Fibroblast of lung (primary cell): ENCODE measurements at regions not wholly inside any gene's neighbourhood (a gene's known extent, or its start where the extent isn't known, plus 50 kb on each side); places are given as distances from the start of the nearest gene placed in this dataset.
A peak's percentile ranks its signal among the peaks of the same experiment; 100 is the strongest.

Experiments used
- DNase-seq, 2 donors: peaks; one replicate each; pipeline versions ENCODE4 v3.0.0 to v3.0.0-alpha.2; 2010; ENCODE audit warnings: low read depth in 2 of 2
- H2AFZ ChIP-seq: 2 replicates; pipeline ENCODE4 v1.5.1; 2012; ENCODE audit warnings: low read length, control low read depth, inconsistent platforms
- H3K27ac ChIP-seq: 2 replicates; pipeline ENCODE4 v1.5.1; 2011; ENCODE audit warnings: low read length, control low read depth; ENCODE audit not compliant: insufficient read depth
- H3K27me3 ChIP-seq: 2 replicates; pipeline ENCODE4 v1.5.1; 2011; ENCODE audit warnings: mild to moderate bottlenecking, low read length; ENCODE audit not compliant: control insufficient read depth, insufficient read depth
- H3K36me3 ChIP-seq: 2 replicates; pipeline ENCODE4 v1.5.1; 2011; ENCODE audit warnings: low read length; ENCODE audit not compliant: control insufficient read depth, insufficient read depth
- H3K4me1 ChIP-seq: 2 replicates; pipeline ENCODE4 v1.5.1; 2011; ENCODE audit warnings: low read length; ENCODE audit not compliant: control insufficient read depth, insufficient read depth; ENCODE audit errors: extremely low read depth
- H3K4me2 ChIP-seq: 2 replicates; pipeline ENCODE4 v1.5.1; 2011; ENCODE audit warnings: low read length, control low read depth; ENCODE audit not compliant: insufficient read depth; ENCODE audit errors: extremely low read depth
- H3K4me3 ChIP-seq, 4 experiments: fragments of 200-600 bp in 1 of 4; sonication (generic) in 1 of 4; replicated peaks in 1 of 4; 2 replicates each; pipeline ENCODE4 v1.5.1; 2011 to 2016; ENCODE audit warnings: low read length in 4 of 4, low read depth in 3 of 4, mild to moderate bottlenecking in 3 of 4, control low read depth in 2 of 4, inconsistent platforms in 1 of 4, mixed read lengths in 1 of 4; ENCODE audit not compliant: insufficient read depth in 1 of 4; ENCODE audit errors: control extremely low read depth in 1 of 4
- H3K79me2 ChIP-seq: 2 replicates; pipeline ENCODE4 v1.5.1; 2012; ENCODE audit warnings: mild to moderate bottlenecking, low read length, inconsistent platforms; ENCODE audit not compliant: control insufficient read depth, insufficient read depth
- H3K9ac ChIP-seq: 2 replicates; pipeline ENCODE4 v1.5.1; 2011; ENCODE audit warnings: mild to moderate bottlenecking, low read length, control low read depth; ENCODE audit not compliant: insufficient read depth
- H3K9me3 ChIP-seq: 2 replicates; pipeline ENCODE4 v1.5.1; 2012; ENCODE audit warnings: low read depth, low read length; ENCODE audit not compliant: control insufficient read depth, insufficient read depth
- H4K20me1 ChIP-seq: 2 replicates; pipeline ENCODE4 v1.5.1; 2011; ENCODE audit warnings: low read length; ENCODE audit not compliant: control insufficient read depth, insufficient read depth; ENCODE audit errors: extremely low read depth
- CTCF ChIP-seq, 2 donors: IDR thresholded peaks in 1 of 2; conservative IDR thresholded peaks in 1 of 2; 1 replicate in 1 of 2; 2 replicates in 1 of 2; pipeline ENCODE4 v1.5.1; 2011 to 2012; ENCODE audit warnings: low read length in 2 of 2, control low read depth in 1 of 2, inconsistent platforms in 1 of 2, low read depth in 1 of 2, mild to moderate bottlenecking in 1 of 2
- EZH2 ChIP-seq: IDR thresholded peaks from 2 replicates; pipeline ENCODE4 v1.5.1; 2012; ENCODE audit warnings: low read length, control low read depth, mild to moderate bottlenecking; ENCODE audit errors: missing control alignments

GRCh38 chr5:125054146-125054545 lies 307.7 kb upstream of the ZNF608 start:
- no peak overlapping the region for H3K9ac ChIP-seq
- peak in 1 of 2 donors; percentile 25 for DNase-seq
- no peak overlapping the region for H3K4me3 ChIP-seq
- no peaks in the 10 kb centered on the region for H3K79me2 ChIP-seq
- H4K20me1 ChIP-seq = no peaks in the 10 kb centered on the region
- H2AFZ ChIP-seq = no peak overlapping the region
- no peak for TF ChIP-seq EZH2
- no peak for TF ChIP-seq CTCF (conservative IDR thresholded peaks at IDR 0.05 in 1 of 2, IDR thresholded peaks at IDR 0.05 in 1 of 2; ENCODE audit: low read depth in 1 of 2, low read length in 2 of 2)
- H3K4me2 ChIP-seq = no peak overlapping the region
- no peak overlapping the region for H3K27ac ChIP-seq
- H3K4me1 ChIP-seq = no peaks in the 10 kb centered on the region
- no peaks in the 10 kb centered on the region for H3K36me3 ChIP-seq
- H3K9me3 ChIP-seq = no peaks in the 10 kb centered on the region
- no peaks in the 10 kb centered on the region for H3K27me3 ChIP-seq

GRCh38 chr5:125056671-125057485 lies 310.4 kb upstream of the ZNF608 start:
- Histone ChIP-seq H3K79me2 (no peaks in the 10 kb centered on the region), H3K27ac (no peak overlapping the region), H4K20me1 (no peaks in the 10 kb centered on the region), H3K27me3 (no peaks in the 10 kb centered on the region), H3K9me3 (no peaks in the 10 kb centered on the region), H3K36me3 (no peaks in the 10 kb centered on the region), H3K9ac (no peak overlapping the region), H3K4me2 (no peak overlapping the region), H3K4me1 (no peaks in the 10 kb centered on the region), H2AFZ (peak overlapping the region; percentile 4), H3K4me3 (no peak overlapping the region)
- no peak for DNase-seq
- TF ChIP-seq EZH2 (no peak), CTCF (conservative IDR thresholded peaks at IDR 0.05 in 1 of 2, IDR thresholded peaks at IDR 0.05 in 1 of 2; ENCODE audit: low read depth in 1 of 2, low read length in 2 of 2) (no peak)

- peak in 1 of 2 donors; percentile 67 for DNase-seq
- Histone ChIP-seq H3K27ac (no peak overlapping the region), H3K36me3 (no peaks in the 10 kb centered on the region), H3K9ac (no peak overlapping the region), H3K27me3 (no peaks in the 10 kb centered on the region), H3K4me1 (no peaks in the 10 kb centered on the region), H2AFZ (peak overlapping the region; percentile 10), H3K9me3 (no peaks in the 10 kb centered on the region), H3K79me2 (no peaks in the 10 kb centered on the region), H3K4me2 (peak overlapping the region; percentile 38), H4K20me1 (no peaks in the 10 kb centered on the region), H3K4me3 (no peak overlapping the region)
- TF ChIP-seq CTCF (conservative IDR thresholded peaks at IDR 0.05 in 1 of 2, IDR thresholded peaks at IDR 0.05 in 1 of 2; ENCODE audit: low read depth in 1 of 2, low read length in 2 of 2) (no peak), EZH2 (no peak)
Observed at GRCh38 chr5:125057912-125058826, 311.7 kb upstream of the ZNF608 start.
